Bronchial epithelial cell (primary cell): ENCODE measurements at regions not wholly inside any gene's neighbourhood (a gene's known extent, or its start where the extent isn't known, plus 50 kb on each side); places are given as distances from the start of the nearest gene placed in this dataset.

Experiments
- DNase-seq: peaks from one replicate; pipeline ENCODE4 v3.0.0-alpha.2; 2010; ENCODE audit warnings: low read depth
- FAIRE-seq: peaks from 2 replicates; lab custom pipeline; 2011; peaks lifted over from hg19 to GRCh38; lab: Jason Lieb, UNC
- H3K27me3 ChIP-seq: 2 replicates; pipeline ENCODE4 v1.5.1; 2011; ENCODE audit warnings: low read length; ENCODE audit not compliant: control insufficient read depth, insufficient read depth
- H3K36me3 ChIP-seq: 2 replicates; pipeline ENCODE4 v1.5.1; 2011; ENCODE audit warnings: low read length; ENCODE audit not compliant: control insufficient read depth, insufficient read depth
- H3K4me3 ChIP-seq: 2 replicates; pipeline ENCODE4 v1.5.1; 2011; ENCODE audit warnings: mild to moderate bottlenecking, low read depth, low read length, control low read depth
- TF ChIP-seq, protein P1 (sequence below): IDR thresholded peaks from 2 replicates; pipeline ENCODE4 v1.5.1; 2011; ENCODE audit warnings: mild to moderate bottlenecking, moderate library complexity, low read length, control low read depth, inconsistent platforms; ENCODE audit not compliant: insufficient read depth, severe bottlenecking

DNA sequence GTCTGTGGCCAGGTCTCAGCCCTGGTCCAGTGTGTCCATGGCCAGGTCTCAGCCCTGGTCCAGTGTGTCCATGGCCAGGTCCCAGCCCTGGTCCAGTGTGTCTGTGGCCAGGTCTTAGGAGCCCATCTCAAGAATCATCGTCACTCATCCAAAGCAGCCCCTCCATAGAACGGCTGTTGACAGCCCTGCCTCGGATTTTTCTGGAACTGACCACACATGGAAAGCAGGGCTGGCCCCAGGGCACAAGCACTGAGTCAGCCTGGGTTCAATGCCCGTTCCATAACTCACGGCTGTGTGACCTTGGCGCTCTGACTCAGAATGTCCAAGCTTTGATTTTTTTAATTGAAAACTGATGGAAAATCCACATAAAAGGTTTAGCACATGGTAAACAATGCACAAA lies 59.9 kb upstream of the SNTG2 start:
- no peaks in the 10 kb centered on the region for H3K27me3 ChIP-seq
- DNase-seq: no peak
- no peak overlapping the region for H3K4me3 ChIP-seq
- no peak for FAIRE-seq
- TF ChIP-seq, protein P1, sequence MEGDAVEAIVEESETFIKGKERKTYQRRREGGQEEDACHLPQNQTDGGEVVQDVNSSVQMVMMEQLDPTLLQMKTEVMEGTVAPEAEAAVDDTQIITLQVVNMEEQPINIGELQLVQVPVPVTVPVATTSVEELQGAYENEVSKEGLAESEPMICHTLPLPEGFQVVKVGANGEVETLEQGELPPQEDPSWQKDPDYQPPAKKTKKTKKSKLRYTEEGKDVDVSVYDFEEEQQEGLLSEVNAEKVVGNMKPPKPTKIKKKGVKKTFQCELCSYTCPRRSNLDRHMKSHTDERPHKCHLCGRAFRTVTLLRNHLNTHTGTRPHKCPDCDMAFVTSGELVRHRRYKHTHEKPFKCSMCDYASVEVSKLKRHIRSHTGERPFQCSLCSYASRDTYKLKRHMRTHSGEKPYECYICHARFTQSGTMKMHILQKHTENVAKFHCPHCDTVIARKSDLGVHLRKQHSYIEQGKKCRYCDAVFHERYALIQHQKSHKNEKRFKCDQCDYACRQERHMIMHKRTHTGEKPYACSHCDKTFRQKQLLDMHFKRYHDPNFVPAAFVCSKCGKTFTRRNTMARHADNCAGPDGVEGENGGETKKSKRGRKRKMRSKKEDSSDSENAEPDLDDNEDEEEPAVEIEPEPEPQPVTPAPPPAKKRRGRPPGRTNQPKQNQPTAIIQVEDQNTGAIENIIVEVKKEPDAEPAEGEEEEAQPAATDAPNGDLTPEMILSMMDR: no peak
- H3K36me3 ChIP-seq: no peaks in the 10 kb centered on the region

DNA sequence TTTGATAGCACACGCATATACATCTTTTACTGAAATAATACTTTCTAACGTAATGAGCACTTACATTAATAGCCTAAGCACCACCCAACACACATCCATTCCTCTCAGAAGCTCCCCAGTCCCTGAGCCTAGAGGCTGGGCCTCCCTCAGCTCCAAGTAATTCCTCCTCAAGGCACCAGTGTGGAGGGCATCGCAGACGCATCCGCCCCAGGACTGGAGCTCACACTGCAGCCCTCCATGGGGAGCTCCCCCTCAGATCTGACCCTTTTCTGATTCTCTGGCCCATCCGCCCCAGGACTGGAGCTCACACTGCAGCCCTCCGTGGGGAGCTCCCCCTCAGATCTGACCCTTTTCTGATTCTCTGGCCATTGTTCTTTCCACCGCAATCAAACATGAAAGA lies 60.4 kb upstream of the SNTG2 start:
- DNase-seq: no peak
- TF ChIP-seq, protein P1: no peak
- no peak for FAIRE-seq
- no peak overlapping the region for H3K4me3 ChIP-seq
- no peaks in the 10 kb centered on the region for H3K36me3 ChIP-seq
- H3K27me3 ChIP-seq: no peaks in the 10 kb centered on the region

DNA sequence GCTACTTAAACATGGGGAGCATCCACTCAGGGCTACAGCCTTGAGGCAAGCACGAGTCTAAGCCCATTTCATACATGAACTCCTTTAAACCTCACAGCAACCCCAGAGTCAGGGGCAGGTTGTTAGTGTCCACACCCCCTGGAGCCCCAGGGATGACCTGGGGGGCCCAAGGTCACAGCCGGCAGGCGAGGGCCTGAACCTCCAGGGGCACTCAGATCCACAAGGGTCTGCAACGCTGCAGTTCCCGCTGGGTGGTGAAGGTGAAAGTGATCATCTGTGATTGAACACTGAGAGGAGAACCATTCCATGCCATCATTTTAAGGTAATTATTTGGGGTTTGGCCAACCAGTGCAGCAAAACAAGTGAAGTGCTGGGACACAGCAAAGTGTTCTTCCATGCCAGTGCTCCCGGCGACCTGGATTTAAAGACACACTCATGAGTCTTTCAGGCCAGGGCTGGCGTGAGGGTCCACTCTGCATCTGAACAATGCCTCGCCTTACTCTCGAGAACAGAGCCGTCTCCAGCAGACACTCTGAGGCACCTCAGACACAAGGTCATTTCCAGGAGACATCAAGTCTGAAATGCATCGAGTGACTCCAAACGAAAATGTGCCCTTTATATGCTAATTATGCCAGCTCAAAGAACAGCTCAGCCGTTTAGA lies 61.6 kb upstream of the SNTG2 start:
- H3K27me3 ChIP-seq: no peaks in the 10 kb centered on the region
- H3K36me3 ChIP-seq: no peaks in the 10 kb centered on the region
- TF ChIP-seq, protein P1: no peak
- FAIRE-seq (no peak), DNase-seq (no peak)
- no peak overlapping the region for H3K4me3 ChIP-seq

DNA sequence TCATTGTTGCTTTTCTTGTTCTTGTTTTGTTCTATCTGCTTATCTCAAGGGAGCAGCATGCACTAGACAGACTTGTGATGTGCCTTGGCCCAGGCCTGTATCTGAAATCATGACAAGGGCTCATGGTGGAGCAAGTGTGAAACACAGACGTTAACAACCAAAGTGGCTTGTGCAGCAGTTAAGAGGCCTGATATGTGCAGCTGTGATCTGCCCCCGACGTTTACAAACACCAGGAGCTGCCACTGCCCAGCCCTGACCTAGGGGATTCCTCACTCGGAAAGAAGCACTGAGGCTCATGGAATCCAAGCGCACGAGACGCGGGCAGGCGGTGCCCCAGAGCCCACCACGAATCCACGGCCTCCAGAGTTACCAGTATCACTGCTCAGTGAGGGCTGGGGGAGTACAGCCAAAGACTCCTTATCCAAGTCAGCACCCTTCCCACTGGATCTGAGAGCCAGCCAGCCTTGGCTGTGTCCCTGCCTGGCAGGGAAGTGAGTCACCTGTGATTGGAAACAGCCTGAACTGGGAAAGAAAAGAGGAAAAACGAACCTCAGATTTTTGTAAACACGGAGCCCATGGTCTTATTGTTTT lies 62.3 kb upstream of the SNTG2 start:
- no peak for DNase-seq
- Histone ChIP-seq H3K4me3 (no peak overlapping the region), H3K27me3 (no peaks in the 10 kb centered on the region), H3K36me3 (no peaks in the 10 kb centered on the region)
- TF ChIP-seq, protein P1: no peak
- no peak for FAIRE-seq

DNA sequence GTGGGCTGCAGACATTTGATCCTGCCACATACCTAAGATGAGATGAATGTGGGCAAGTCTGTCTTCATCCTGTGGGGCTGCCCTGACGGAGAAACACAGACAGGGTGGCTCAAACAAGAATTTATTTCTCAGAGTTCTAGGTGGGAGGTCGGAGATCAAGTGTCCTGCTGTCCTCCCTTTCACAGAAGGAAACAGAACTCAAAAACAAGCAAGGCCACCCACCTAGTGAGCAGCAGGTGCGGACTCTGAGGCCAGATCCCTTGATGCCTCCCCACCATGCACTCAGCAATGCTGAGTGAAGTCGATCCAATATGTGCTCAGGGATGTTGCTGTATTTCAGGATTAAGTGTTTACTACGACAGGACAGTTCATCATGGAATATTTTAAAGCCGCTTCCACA lies 63.0 kb upstream of the SNTG2 start:
- no peak overlapping the region for H3K4me3 ChIP-seq
- H3K27me3 ChIP-seq: no peaks in the 10 kb centered on the region
- FAIRE-seq (no peak), DNase-seq (no peak)
- H3K36me3 ChIP-seq: no peaks in the 10 kb centered on the region
- TF ChIP-seq, protein P1: no peak
